NT2/D1 (cell line): ENCODE measurements at regions not wholly inside any gene's neighbourhood (a gene's known extent, or its start where the extent isn't known, plus 50 kb on each side); places are given as distances from the start of the nearest gene placed in this dataset.

Source experiments
- SUZ12 ChIP-seq: IDR thresholded peaks from 2 replicates; pipeline ENCODE4 v1.6.1; 2011; ENCODE audit not compliant: insufficient read length, insufficient read depth; ENCODE audit errors: extremely low read depth
- YY1 ChIP-seq: IDR thresholded peaks from 2 replicates; pipeline ENCODE4 v1.6.1; 2011; ENCODE audit not compliant: insufficient read length, insufficient read depth
- ZNF274 ChIP-seq: IDR thresholded peaks from 2 replicates; pipeline ENCODE4 v1.6.1; 2011; ENCODE audit warnings: mild to moderate bottlenecking, low read depth, low read length

GRCh38 chr4:116469582-116469981 lies 615.8 kb downstream of the TRAM1L1 start:
- TF ChIP-seq SUZ12 (no peak), ZNF274 (no peak), YY1 (no peak)
